ENCODE measurements at regions not wholly inside any gene's neighbourhood (a gene's known extent, or its start where the extent isn't known, plus 50 kb on each side); places are given as distances from the start of the nearest gene placed in this dataset.

- TF ChIP-seq EZH2phosphoT487 (IDR thresholded peaks at IDR 0.05; ENCODE audit: low read depth) (no peak), CTCF (IDR thresholded peaks at IDR 0.05; ENCODE audit: low read depth, low read length) (no peak)
Observed at GRCh38 chr5:29054282-29054681, 2015.9 kb upstream of the CDH9 start.

Measured in OCI-LY3 (cell line).